ENCODE measurements at regions not wholly inside any gene's neighbourhood (a gene's known extent, or its start where the extent isn't known, plus 50 kb on each side); places are given as distances from the start of the nearest gene placed in this dataset.
A peak's percentile ranks its signal among the peaks of the same experiment; 100 is the strongest.
"Not testable (repeated sequence)": the region's sequence is repeated elsewhere in the genome, so short reads cannot be mapped to it uniquely, and the experiment has no call there.

DNA sequence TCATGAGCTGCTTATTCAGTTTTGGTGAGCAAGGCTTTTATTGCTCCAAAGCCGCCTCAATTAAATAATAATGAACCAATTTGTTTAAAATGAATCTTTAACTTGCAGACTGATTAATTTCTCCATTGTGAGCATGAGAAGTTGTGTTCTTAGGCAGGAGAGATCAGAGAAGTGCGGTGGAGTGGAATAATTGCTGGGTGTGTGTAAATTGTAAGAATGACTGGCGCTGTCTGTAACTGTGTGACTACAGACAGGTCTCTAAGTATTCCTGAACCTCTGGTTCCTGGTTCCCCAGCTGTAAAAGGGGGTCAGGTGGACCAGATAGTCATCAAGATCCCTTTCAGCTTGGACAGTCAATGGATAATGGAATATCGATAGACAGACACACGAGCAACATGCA lies 98.0 kb upstream of the EFEMP1 start:
- DNase-seq = no peak

DNA sequence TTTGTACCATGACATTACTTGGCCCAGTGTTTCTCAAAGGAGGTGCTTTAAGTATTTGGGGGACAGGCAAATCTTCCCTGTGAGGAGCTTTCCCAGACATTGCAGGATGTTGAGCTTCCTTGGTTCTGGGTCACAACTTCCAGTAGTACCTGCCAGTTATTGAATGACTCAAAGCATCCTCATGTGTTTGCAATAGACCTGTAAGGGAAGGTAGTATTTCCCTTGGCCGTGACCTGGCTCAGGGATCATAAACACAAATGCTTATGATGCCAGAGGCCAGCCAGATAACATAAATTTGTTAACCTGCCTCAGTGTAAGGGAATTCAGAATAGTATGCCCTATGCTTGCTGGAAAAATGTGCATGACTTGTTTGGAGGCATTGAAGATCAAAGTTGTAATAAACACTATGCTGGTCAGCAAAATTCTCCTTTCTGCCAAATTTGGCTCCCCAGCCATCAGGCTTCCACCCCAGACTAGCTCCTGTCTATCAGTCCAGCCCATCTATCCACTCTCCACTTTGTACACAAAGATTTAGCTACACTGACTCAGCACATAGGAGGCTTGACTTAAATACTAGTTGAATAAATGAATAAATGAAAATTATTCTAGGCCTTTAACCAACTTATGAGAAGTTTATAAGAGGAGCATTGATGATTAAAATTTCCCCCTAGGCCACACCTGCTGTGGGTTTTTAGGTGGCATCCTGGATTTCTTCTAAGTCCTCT lies 102.0 kb upstream of the EFEMP1 start:
- no peak for DNase-seq

DNA sequence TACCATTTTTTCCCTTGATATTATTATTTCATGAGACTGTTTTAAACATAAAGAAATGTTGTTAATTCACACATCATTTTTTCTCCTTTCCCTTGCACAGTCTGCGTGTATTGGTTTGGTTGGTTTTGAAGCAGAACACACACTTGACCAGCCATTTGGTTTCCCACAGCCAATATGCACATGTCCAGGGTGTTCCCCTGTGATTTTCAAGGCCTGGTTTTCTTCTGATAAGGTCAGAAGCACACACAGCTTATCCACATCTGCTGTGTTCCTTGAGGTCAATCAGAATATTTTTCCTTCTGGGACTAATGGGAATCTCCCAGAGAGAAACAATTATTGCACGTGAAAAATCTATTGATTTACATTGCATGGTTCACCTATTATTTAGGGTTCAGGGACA lies 103.2 kb upstream of the EFEMP1 start:
- DNase-seq = no peak

DNA sequence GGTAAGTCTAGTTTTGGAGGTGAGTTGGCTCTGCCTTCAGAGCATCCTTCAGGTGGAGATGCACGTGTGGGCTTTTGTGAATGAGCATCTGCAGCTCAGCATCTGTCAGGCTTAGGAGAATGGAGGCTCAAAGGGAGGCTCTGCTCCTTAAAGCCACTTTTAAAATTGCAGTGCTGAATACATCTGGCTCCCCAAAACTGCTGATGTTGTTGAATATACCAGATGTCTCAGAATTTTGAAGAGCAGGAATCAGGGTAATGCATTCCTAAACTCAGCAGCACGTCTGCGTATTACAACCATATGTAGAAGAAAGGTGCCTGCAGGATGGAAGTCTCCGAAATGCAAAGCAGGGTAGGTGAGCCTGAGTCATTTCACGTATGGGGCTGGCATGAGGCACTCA lies 106.5 kb upstream of the EFEMP1 start:
- no peak for DNase-seq

DNA sequence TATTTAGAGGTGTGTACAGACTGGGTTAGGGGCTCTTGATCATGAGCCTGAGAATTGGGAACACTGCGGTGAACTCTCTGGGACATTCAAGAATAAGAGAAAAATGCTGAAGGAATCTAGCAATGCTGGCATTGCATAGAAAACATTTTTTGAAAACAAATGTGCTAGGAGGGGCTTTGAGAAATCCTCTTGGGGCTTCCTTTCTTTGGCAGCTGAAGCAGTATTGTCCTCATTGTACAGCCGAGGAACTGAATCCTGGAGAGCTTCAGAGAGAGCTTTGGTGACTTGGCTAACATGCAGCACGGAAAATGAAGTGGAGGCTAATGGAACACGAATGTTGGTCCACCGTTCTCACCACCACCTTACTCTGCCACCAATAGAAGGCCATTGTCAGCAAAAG lies 107.3 kb upstream of the EFEMP1 start:
- no peak for DNase-seq

DNA sequence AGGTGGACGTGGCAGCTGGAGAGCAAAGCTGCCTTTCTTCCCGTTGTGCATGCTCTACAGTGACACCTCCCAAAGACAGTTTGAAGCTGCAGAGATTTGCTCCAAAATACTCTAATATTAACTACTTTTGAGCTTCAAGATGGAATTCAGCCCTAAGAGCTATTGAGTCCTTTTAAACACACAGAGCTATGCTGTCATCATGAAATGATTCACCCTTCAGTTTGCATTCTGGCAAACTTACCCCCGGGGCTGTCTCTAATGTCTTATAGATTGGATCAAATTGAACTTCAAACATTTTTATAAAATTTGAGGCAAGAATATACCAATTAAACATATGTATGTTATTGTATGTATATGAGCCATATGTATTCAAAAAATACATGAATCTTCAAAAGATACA lies 110.7 kb upstream of the EFEMP1 start:
- peak; percentile 47 for DNase-seq

DNA sequence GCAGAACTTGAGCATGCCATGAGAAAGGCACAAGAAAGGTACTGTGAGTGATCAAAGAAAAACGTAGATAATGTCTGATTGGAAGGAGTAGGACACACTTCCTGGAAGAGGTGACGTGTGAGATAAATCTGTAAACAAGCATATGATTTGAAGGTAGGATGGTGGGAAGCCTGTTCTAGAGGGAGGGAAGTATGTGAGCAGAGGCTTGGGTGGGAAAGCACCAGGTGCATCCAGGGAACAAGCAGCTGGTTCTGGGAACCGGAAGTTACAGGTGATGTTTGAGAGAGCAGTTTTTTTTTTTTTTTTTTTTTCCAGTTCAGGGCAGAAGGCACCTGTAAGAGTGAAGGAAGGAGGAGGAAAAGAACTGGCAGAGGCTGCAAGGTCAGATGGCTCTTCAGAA lies 116.6 kb upstream of the EFEMP1 start:
- no peak for DNase-seq

DNA sequence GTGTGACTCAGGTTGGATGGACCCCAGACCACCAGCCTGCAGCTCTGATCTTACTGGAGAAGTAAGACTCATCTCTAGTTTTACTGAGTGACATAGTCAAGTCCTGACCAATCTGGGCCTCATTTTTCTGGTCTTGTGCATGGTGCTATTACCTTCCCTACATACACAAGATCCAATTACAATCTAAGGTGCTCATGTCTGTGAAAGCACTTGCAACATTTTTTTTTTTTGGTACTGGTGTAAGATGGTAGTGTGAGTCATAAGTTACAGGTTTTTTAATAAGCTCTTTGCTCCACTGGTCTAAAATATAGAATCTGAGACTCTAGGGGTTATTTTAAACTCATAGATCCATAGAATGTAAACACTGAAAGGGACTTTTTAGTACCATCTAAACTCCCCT lies 117.3 kb upstream of the EFEMP1 start:
- no peak for DNase-seq

DNA sequence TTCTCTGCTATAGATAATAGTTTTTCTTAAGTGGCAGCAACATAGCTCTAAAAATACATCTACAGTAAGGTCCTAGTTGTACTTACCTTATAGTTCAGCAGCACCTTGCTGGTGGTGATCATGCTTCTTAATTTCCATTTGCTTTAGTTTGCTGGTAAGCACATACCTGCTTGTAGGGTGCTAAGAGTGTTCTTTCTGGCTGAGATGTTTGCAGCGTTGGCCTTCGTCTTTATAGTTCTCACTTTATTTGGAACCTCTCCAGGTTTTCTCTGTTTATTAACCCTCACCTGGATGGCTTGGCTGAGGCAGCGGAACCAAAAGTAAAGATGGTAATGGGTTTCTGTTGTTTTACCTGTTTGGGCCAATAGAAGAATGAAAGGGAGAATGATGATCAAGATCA lies 123.6 kb upstream of the EFEMP1 start:
- no peak for DNase-seq

DNA sequence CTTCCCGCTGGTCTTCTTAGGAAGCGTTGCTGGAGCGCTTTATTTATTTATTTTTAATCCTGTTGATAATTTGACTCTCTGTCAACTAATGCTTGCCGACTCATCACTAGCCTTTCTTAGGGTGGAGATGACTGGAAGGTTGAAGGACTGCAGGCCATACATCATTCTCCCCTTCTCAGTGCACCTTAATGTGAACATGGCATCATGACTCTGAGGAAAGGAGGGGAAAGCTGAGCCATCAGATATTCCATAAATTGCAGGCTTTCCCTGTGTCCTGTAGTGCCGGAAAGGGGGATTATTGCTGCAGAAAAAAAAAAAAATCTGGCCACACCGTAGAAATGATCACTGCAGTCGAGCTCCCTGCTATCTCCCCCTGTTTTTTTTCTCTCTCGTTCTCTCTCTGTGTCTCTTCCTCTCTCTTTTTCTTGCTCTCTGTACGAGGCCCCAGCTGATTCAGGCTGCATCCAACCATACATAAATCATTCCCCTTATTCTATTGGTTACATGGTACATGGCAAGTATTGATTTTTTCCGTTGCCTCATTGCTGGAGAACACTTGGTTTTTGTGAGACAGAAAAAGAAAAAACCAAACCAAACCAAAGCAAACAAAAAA lies 125.8 kb upstream of the EFEMP1 start:
- DNase-seq = no peak

DNA sequence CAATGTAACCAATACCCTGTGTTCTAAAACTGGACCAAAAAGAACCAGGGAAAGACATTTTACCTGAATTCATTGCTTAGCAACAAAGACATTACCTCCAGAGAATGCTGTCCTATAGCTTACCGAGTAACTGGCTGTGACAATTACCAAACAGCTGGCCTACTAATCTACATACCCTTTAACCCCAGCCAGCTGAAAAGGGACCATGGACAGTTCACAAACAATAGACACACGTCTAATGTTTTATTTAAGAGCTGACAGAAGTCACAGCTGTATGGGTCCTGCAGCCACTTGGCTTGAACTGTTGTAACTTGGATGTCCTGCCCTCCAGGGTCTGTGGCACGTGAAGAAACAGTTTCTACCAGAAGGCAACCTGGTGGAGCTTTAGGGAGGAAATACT lies 130.1 kb upstream of the EFEMP1 start:
- no peak for DNase-seq

DNA sequence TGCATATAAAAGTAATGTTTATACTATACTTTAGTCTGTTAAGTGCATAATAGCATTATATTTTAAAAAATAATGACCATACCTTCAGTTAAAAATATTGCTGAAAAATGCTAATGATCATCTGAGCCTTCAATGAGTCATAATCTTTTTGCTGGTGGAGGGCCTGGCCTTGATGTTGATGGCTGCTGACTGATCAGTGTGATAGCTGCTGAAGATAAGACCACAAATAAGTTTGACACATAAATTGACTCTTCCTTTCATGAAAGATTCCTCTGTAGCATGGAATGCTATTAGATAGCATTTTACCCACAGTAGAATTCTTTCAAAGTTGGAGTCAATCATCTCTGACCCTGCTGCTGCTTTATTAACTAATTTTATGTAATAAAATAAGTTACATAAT lies 128.4 kb upstream of the CCDC85A start:
- DNase-seq = peak; percentile 16

DNA sequence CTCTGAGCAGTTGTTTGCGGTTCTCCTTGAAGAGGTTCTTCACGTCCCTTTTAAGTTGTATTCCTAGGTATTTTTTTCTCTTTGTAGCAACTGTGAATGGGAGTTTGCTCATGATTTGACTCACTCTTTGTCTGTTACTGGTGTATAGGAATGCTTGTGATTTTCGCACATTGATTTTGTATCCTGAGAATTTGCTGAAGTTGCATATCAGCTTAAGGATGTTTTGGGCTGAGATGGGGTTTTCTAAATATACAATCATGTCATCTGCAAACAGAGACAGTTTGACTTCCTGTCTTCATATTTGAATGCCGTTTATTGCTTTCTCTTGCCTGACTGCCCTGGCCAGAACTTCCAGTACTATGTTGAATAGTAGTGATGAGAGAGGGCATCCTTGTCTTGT lies 122.5 kb upstream of the CCDC85A start:
- DNase-seq = not testable (repeated sequence)

DNA sequence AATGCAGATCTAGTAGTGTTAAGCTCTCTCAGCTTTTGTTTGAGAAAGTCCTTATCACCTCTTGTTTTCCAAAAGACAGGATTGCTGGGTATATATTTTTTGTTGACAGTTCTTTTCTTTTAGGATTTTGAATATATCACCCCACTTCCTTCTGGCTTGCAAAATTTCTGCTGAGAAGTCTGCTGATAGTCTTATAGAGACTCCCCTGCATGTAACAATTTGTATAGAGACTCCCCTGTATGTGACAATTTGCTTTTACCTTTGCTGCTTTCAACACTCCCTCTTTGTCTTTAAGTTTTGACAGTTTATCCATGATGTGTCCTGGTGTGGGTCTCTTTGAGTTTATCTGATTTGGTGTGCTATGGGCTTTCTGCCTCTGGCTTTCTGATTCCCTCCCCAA lies 115.0 kb upstream of the CCDC85A start:
- DNase-seq = no peak

DNA sequence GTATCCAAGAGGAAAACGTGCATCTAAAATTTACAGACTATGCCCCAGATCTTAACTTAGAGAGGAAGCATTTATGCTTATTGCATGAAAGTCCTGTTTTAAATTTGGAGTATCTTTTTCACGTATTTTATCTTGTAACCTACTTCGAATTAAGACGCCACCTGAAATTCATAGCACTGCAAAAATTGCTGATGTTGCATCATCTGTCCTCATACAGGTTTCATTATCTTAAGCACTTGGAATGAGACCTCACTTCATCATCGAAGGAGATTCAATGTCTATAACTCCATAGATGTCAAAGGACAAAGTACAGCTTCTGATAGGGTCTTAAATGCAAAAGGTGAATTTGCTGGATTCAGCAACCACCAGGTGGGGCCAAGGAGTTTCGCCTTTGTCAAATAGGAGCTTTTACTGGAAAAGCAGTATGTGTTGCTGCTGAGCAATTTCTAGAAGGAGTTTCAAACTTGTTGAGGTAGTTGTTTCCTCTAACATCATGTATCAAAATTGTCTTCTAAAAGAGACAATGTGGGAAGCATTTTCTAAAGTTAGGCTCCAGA lies 106.4 kb upstream of the CCDC85A start:
- DNase-seq = peak; percentile 24

DNA sequence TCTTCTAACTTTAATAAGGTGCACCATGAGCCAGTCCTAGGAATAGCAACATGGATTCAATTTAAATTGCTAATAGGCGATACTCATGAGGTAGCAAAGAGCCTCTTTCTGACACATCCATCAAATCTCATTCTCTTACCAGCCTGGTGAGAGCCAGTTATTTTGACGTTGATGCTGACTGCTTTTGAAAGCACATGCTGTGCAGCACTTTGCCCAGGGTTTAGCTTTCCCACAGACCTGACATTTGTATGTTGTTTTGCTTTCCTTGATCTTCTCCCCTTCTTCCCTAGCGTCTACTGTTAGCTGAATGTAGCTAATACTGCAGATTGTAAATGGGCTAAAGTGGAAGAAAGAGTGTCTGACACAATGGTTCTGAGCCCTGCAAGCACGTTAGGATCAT lies 101.1 kb upstream of the CCDC85A start:
- no peak for DNase-seq

DNA sequence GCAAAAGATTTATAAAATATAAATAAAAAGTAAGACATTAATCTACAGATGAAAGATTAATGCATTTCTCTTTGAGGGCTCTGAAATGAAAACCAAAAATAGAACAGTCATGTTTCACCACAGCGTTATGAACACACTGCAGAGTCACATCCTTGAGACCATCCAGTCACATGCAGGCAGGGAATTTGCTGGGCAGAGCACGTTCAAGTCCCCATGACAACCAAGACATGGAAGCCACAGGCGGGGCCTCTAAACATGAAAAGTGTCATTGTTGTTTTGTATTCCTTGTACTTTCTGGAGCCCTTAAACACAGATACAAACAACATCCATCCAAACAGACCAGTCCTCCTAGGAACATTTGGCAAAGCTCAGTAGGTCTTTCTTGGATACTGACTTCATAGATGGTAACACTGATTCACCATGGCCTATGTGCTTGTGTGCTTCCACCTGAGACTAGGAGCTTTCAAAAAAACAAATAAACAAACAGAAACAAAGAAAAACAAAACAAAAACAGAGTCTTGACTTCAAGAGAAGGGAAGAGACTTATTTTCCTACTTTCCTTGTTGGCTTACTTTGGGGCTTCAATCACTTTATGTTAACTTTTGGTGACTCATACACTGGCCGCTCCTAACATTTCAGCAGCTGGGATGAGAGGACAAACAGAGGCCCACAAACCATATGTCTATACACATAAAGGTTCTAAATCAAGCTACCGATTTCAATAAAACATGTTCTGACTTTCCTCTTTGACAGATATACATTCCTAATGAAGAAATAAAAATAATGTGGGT lies 99.5 kb upstream of the CCDC85A start:
- DNase-seq = no peak

DNA sequence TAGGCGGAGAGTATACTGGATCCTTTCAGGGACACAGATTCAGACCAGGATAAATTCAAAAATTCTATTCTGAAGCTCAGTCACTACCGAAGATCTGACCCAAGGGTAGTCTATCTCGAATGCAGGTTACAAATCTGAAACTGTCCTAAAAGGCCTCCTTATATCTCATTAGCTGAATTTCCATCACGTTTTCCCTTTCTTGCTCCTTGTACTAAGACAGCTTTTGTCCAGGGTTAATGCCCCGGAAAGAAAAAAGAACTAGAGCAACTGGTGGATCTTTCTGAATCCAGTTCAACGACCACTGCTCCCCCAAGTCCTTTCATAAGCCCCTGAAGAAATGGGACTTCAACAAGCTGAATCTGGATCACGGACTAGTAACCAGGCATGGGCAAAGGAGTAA lies 97.5 kb upstream of the CCDC85A start:
- no peak for DNase-seq

DNA sequence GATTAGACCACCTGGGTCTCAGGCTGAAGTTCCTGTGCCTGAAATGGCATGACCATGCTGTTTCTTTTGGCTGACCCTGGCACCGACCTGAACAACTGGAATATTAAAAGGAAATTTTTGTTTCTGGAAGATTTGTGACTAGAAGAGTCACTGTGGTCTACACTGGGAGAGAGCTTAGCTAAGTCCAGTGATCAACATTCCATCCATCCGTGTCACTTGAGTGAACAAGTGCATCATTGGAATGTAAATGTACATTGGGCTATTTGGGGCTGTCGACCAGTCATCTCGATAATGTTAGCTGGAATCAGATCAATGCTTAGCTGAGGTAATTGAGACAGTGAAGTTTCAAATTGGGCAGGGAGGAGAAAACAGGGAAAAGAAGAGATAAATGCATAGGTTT lies 95.4 kb upstream of the CCDC85A start:
- DNase-seq = peak; percentile 56

DNA sequence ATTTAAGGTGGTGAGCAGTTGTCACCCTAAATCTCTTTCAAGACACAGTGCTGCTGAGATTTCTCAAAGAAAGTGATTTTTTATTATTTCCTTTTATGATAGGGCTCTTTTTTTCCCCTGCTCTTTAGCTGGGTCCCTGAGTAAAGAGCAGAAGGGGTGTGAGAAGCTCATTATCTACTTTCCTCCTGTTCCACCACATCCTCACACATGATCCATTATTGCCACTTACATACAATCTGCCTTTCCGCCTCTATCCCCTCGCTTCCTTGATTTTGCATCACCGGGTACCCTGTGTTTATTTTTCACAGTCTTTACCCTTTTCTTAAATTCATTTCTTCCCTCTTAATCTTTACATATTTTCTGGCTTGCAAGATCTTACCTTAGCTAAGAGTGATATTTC lies 93.9 kb upstream of the CCDC85A start:
- DNase-seq = no peak

DNA sequence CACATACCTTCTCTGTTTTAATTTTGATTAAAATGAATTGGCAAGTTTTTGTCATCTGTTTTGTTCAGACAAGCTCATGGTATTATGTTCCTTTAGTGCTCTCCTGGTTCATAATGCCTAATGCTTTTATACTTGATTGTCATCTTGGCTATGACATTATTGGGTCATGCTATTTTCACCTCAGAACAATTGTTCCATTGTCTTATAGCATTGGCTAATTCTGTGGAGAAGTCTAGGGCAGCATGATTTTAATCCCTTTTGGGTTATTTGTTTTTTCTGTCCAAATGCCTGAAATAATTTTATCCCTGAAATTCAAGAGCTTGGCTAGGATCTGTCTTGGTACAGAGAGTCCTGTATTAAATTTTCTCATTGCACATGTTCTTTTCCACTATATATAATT lies 83.8 kb upstream of the CCDC85A start:
- no peak for DNase-seq

DNA sequence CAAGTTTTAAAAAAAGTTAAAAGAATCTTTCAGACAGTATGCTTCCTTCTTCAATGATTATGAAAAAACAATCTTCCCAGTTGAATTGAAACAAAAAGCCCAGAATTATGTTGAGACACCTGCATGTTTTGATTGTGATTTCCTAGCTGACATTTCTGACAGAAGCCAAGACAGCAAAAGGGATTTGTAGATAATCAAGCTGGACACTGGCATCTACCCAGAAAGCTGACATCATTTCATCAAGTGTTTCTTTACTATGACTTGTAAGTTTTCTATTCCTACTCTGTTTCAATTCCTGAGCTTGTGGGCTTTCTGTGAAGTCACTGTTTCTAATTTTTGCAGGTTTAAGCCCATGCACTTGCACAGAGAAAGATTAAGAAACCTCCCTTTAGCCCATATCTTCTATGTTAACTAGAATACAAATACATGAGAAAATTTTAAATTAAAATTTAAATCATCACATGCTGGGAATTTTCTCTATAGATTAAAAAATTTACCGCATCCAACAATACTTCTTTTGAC lies 82.9 kb upstream of the CCDC85A start:
- DNase-seq = no peak

DNA sequence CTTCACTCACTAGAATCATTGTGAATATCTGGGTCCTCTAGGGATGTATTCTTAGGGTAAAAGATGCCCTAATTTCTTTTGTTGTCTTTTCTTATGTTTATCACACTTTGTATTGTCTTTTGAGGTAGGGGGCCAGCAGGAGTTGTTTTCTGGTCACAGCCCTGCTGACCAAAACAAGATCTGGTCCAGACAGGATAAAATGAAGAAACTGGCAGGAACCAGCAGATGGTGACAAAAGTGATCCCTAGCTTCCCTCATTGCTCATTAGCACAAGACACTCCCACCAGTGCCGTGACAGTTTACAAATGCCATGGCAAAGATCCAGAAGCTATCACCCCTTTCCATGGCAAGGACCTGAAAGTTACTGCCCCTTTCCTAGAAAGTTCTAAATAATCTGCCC lies 81.7 kb upstream of the CCDC85A start:
- no peak for DNase-seq

DNA sequence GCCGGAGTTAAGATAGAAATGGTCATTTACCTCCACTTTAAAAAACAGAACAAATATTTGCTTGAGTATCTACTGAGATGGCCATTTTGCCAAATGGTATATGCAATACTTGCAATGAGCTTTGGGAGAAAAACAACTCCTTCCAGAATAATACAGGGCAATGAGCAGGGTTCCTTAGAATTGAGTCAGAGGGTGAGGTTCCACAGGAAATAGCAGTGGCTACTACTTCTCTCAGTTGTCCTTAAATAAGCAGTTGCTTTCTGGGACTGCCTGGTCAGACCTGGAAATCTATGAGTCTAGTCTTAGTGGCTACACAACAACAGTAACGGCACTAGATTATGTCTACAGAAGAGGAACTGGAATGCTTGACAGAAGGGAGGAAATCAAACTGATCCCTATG lies 80.9 kb upstream of the CCDC85A start:
- peak; percentile 56 for DNase-seq
